GM21381 (cell line): ENCODE measurements at regions not wholly inside any gene's neighbourhood (a gene's known extent, or its start where the extent isn't known, plus 50 kb on each side); places are given as distances from the start of the nearest gene placed in this dataset.

Experiments used
- ATAC-seq: cut with Tn5 transposase; IDR thresholded peaks from one replicate; pipeline ENCODE4 v1.9.1; 2021; ENCODE audit warnings: mild to moderate bottlenecking, moderate library complexity; ENCODE audit not compliant: unreplicated experiment

- no peak for ATAC-seq
Measured at GRCh38 chr5:125836256-125836655, 587.0 kb upstream of the GRAMD2B start.

- no peak for ATAC-seq
Measured at GRCh38 chr5:125837866-125838265, 585.3 kb upstream of the GRAMD2B start.

- no peak for ATAC-seq
Measured at GRCh38 chr5:125847561-125847960, 575.6 kb upstream of the GRAMD2B start.

- ATAC-seq, result no peak
Measured at GRCh38 chr5:125848751-125849150, 574.5 kb upstream of the GRAMD2B start.

- no peak for ATAC-seq
Measured at GRCh38 chr5:125856949-125857348, 566.3 kb upstream of the GRAMD2B start.

- no peak for ATAC-seq
Measured at GRCh38 chr5:125863579-125863978, 559.6 kb upstream of the GRAMD2B start.

GRCh38 chr5:125865166-125865815, 557.9 kb upstream of the GRAMD2B start:
- no peak for ATAC-seq

GRCh38 chr5:125868036-125868435, 555.2 kb upstream of the GRAMD2B start:
- ATAC-seq, result no peak

- ATAC-seq, result no peak
Measured at GRCh38 chr5:125870256-125870655, 553.0 kb upstream of the GRAMD2B start.

- no peak for ATAC-seq
Measured at GRCh38 chr5:125874057-125874456, 549.2 kb upstream of the GRAMD2B start.

GRCh38 chr5:125874717-125875116, 548.5 kb upstream of the GRAMD2B start:
- ATAC-seq, result no peak

- ATAC-seq, result no peak
Measured at GRCh38 chr5:125877248-125877647, 546.0 kb upstream of the GRAMD2B start.

GRCh38 chr5:125882061-125882460, 541.1 kb upstream of the GRAMD2B start:
- no peak for ATAC-seq

GRCh38 chr5:125883223-125883622, 540.0 kb upstream of the GRAMD2B start:
- ATAC-seq, result no peak

GRCh38 chr5:125888358-125888757, 534.9 kb upstream of the GRAMD2B start:
- no peak for ATAC-seq

- no peak for ATAC-seq
Measured at GRCh38 chr5:125890511-125890931, 532.7 kb upstream of the GRAMD2B start.

GRCh38 chr5:125891061-125891725, 532.0 kb upstream of the GRAMD2B start:
- no peak for ATAC-seq

- ATAC-seq, result no peak
Measured at GRCh38 chr5:125894383-125894782, 528.8 kb upstream of the GRAMD2B start.

GRCh38 chr5:125896368-125896767, 526.8 kb upstream of the GRAMD2B start:
- no peak for ATAC-seq

- no peak for ATAC-seq
Measured at GRCh38 chr5:125897089-125897488, 526.1 kb upstream of the GRAMD2B start.

GRCh38 chr5:125898851-125899405, 524.3 kb upstream of the GRAMD2B start:
- ATAC-seq, result no peak

GRCh38 chr5:125912028-125912427, 511.2 kb upstream of the GRAMD2B start:
- no peak for ATAC-seq
